ENCODE measurements at regions not wholly inside any gene's neighbourhood (a gene's known extent, or its start where the extent isn't known, plus 50 kb on each side); places are given as distances from the start of the nearest gene placed in this dataset.

- TF ChIP-seq EZH2 (IDR thresholded peaks at IDR 0.05) (no peak), CTCF (IDR thresholded peaks at IDR 0.05) (no peak), EZH2phosphoT487 (IDR thresholded peaks at IDR 0.05) (no peak)
Observed at GRCh38 chr6:122025104-122025503, 374.3 kb upstream of the HSF2 start.

All from neural progenitor cell (in vitro differentiated cells).